BE2C (cell line): ENCODE measurements at regions not wholly inside any gene's neighbourhood (a gene's known extent, or its start where the extent isn't known, plus 50 kb on each side); places are given as distances from the start of the nearest gene placed in this dataset.

Experiments used
- DNase-seq: peaks from one replicate; pipeline ENCODE4 v3.0.0-alpha.2; 2020
- H3K27me3 ChIP-seq: fragments of 250-450 bp; sonication (Bioruptor Pico); 2 replicates; pipeline ENCODE4 v1.5.1; 2020; ENCODE audit warnings: mild to moderate bottlenecking
- H3K36me3 ChIP-seq: fragments of 250-450 bp; sonication (Bioruptor Pico); 2 replicates; pipeline ENCODE4 v1.5.1; 2020; ENCODE audit warnings: mild to moderate bottlenecking
- H3K4me1 ChIP-seq: fragments of 250-450 bp; sonication (Bioruptor Pico); 2 replicates; pipeline ENCODE4 v1.5.1; 2020
- H3K4me3 ChIP-seq: 2 replicates; pipeline ENCODE4 v1.5.1; 2011; ENCODE audit warnings: low read depth, low read length
- H3K9me3 ChIP-seq: fragments of 250-450 bp; sonication (Bioruptor Pico); 2 replicates; pipeline ENCODE4 v1.5.1; 2020
- CTCF ChIP-seq: IDR thresholded peaks from 2 replicates; pipeline ENCODE4 v1.5.1; 2012; ENCODE audit warnings: mild to moderate bottlenecking, low read depth, low read length

- no peak overlapping the region for H3K4me3 ChIP-seq
- no peak for TF ChIP-seq CTCF
- H3K9me3 ChIP-seq: no peaks in the 10 kb centered on the region
- H3K27me3 ChIP-seq: no peaks in the 10 kb centered on the region
- DNase-seq: no peak
- no peaks in the 10 kb centered on the region for H3K36me3 ChIP-seq
- no peaks in the 10 kb centered on the region for H3K4me1 ChIP-seq
Measured at GRCh38 chr12:46916796-46917419, 91.1 kb upstream of the SLC38A4 start.

- Histone ChIP-seq H3K36me3 (no peaks in the 10 kb centered on the region), H3K9me3 (no peaks in the 10 kb centered on the region), H3K4me3 (no peak overlapping the region), H3K4me1 (no peaks in the 10 kb centered on the region), H3K27me3 (no peaks in the 10 kb centered on the region)
- no peak for DNase-seq
- TF ChIP-seq CTCF: no peak
Measured at GRCh38 chr12:46917821-46918220, 92.0 kb upstream of the SLC38A4 start.

GRCh38 chr12:46918631-46919030 is 92.8 kb upstream of the SLC38A4 start:
- Histone ChIP-seq H3K9me3 (no peaks in the 10 kb centered on the region), H3K4me3 (no peak overlapping the region), H3K36me3 (no peaks in the 10 kb centered on the region), H3K27me3 (no peaks in the 10 kb centered on the region), H3K4me1 (no peaks in the 10 kb centered on the region)
- no peak for DNase-seq
- no peak for TF ChIP-seq CTCF

GRCh38 chr12:46919666-46920400 is 94.0 kb upstream of the SLC38A4 start:
- no peaks in the 10 kb centered on the region for H3K27me3 ChIP-seq
- no peak for TF ChIP-seq CTCF
- H3K9me3 ChIP-seq: no peaks in the 10 kb centered on the region
- no peak for DNase-seq
- no peaks in the 10 kb centered on the region for H3K36me3 ChIP-seq
- H3K4me1 ChIP-seq: no peaks in the 10 kb centered on the region
- no peak overlapping the region for H3K4me3 ChIP-seq

- Histone ChIP-seq H3K4me1 (no peaks in the 10 kb centered on the region), H3K4me3 (no peak overlapping the region), H3K9me3 (no peaks in the 10 kb centered on the region), H3K36me3 (no peaks in the 10 kb centered on the region), H3K27me3 (no peaks in the 10 kb centered on the region)
- no peak for DNase-seq
- no peak for TF ChIP-seq CTCF
Measured at GRCh38 chr12:46920499-46920898, 94.7 kb upstream of the SLC38A4 start.

- no peaks in the 10 kb centered on the region for H3K27me3 ChIP-seq
- no peak overlapping the region for H3K4me3 ChIP-seq
- H3K9me3 ChIP-seq: no peaks in the 10 kb centered on the region
- TF ChIP-seq CTCF: no peak
- DNase-seq: no peak
- no peaks in the 10 kb centered on the region for H3K36me3 ChIP-seq
- H3K4me1 ChIP-seq: no peaks in the 10 kb centered on the region
Measured at GRCh38 chr12:46921048-46921763, 95.4 kb upstream of the SLC38A4 start.
